CD14-positive monocyte (primary cell): ENCODE measurements at regions not wholly inside any gene's neighbourhood (a gene's known extent, or its start where the extent isn't known, plus 50 kb on each side); places are given as distances from the start of the nearest gene placed in this dataset.

ENCODE experiments used
- DNase-seq, 3 donors: peaks; one replicate each; pipeline ENCODE4 v3.0.0-alpha.2; 2011 to 2022
- H2AFZ ChIP-seq: 2 replicates; pipeline ENCODE4 v1.6.0; 2012; ENCODE audit warnings: mild to moderate bottlenecking, low read depth, low read length, inconsistent platforms; ENCODE audit not compliant: insufficient read depth, poor library complexity, severe bottlenecking
- H3K27ac ChIP-seq, 2 donors: 1 replicate in 1 of 2; 2 replicates in 1 of 2; pipeline ENCODE4 v1.5.1; 2012 to 2013; ENCODE audit warnings: low read length in 2 of 2, control low read depth in 1 of 2, inconsistent platforms in 1 of 2, low read depth in 1 of 2, mild to moderate bottlenecking in 1 of 2
- H3K27me3 ChIP-seq, 2 donors: one replicate each; pipeline versions ENCODE4 v1.6.0 to v1.6.1; 2011 to 2013; ENCODE audit warnings: low read length in 2 of 2; ENCODE audit not compliant: control insufficient read depth in 2 of 2, insufficient read depth in 2 of 2
- H3K36me3 ChIP-seq, 2 donors: replicated peaks in 1 of 2; 1 replicate in 1 of 2; 2 replicates in 1 of 2; pipeline versions ENCODE4 v1.5.1 to v1.6.1; 2012 to 2013; ENCODE audit warnings: low read length in 2 of 2, control low read depth in 1 of 2, inconsistent platforms in 1 of 2, mild to moderate bottlenecking in 1 of 2; ENCODE audit not compliant: insufficient read depth in 2 of 2, control insufficient read depth in 1 of 2
- H3K4me1 ChIP-seq, 2 donors: 1 replicate in 1 of 2; 2 replicates in 1 of 2; pipeline versions ENCODE4 v1.5.1 to v1.6.1; 2012 to 2013; ENCODE audit warnings: low read length in 2 of 2, control low read depth in 1 of 2, inconsistent platforms in 1 of 2, mild to moderate bottlenecking in 1 of 2, moderate library complexity in 1 of 2; ENCODE audit not compliant: insufficient read depth in 2 of 2, control insufficient read depth in 1 of 2
- H3K4me2 ChIP-seq: replicated peaks from 2 replicates; pipeline ENCODE3; 2012; ENCODE audit warnings: low read length, moderate library complexity, mild to moderate bottlenecking; ENCODE audit not compliant: poor library complexity, severe bottlenecking; ENCODE audit errors: extremely low read depth
- H3K4me3 ChIP-seq, 3 experiments: fragments of 200-600 bp in 1 of 3; sonication (generic) in 1 of 3; replicated peaks in 1 of 3; 1 replicate in 2 of 3; 2 replicates in 1 of 3; pipeline ENCODE4 v1.5.1; 2011 to 2013; ENCODE audit warnings: low read length in 3 of 3, mild to moderate bottlenecking in 3 of 3, control low read depth in 2 of 3, low read depth in 2 of 3, inconsistent platforms in 1 of 3, moderate library complexity in 1 of 3
- H3K79me2 ChIP-seq: 2 replicates; pipeline ENCODE4 v1.6.0; 2012; ENCODE audit warnings: mild to moderate bottlenecking, control low read depth, inconsistent platforms, low read length, moderate library complexity; ENCODE audit not compliant: insufficient read depth
- H3K9ac ChIP-seq: 2 replicates; pipeline ENCODE4 v1.6.0; 2017; ENCODE audit warnings: low read length, mild to moderate bottlenecking; ENCODE audit not compliant: insufficient read depth, poor library complexity, severe bottlenecking
- H3K9me3 ChIP-seq, 2 donors: replicated peaks in 1 of 2; 1 replicate in 1 of 2; 2 replicates in 1 of 2; pipeline versions ENCODE4 v1.5.1 to v1.6.1; 2012 to 2013; ENCODE audit warnings: low read length in 2 of 2, control low read depth in 1 of 2; ENCODE audit not compliant: control insufficient read depth in 1 of 2, insufficient read depth in 1 of 2
- H4K20me1 ChIP-seq: 2 replicates; pipeline ENCODE4 v1.6.0; 2012; ENCODE audit warnings: mild to moderate bottlenecking, low read length, control low read depth, moderate library complexity; ENCODE audit not compliant: insufficient read depth
- H3K27ac Mint-ChIP-seq, 7 donors: one replicate each; pipeline ENCODE4 v1.8.0; 2020; ENCODE audit warnings: mild to moderate bottlenecking in 7 of 7, mixed read lengths in 7 of 7, moderate library complexity in 6 of 7, inconsistent platforms in 2 of 7
- H3K27me3 Mint-ChIP-seq, 3 donors: one replicate each; pipeline ENCODE4 v1.8.0; 2021 to 2022; ENCODE audit warnings: low read depth in 3 of 3, mild to moderate bottlenecking in 3 of 3, mixed read lengths in 3 of 3, moderate library complexity in 3 of 3, inconsistent platforms in 1 of 3
- H3K36me3 Mint-ChIP-seq, 2 donors: one replicate each; pipeline ENCODE4 v1.8.0; 2020; ENCODE audit warnings: mixed read lengths in 2 of 2, inconsistent platforms in 1 of 2, mild to moderate bottlenecking in 1 of 2
- H3K4me1 Mint-ChIP-seq: one replicate; pipeline ENCODE4 v1.8.0; 2020; ENCODE audit warnings: mild to moderate bottlenecking, mixed read lengths
- H3K4me3 Mint-ChIP-seq, 2 donors: one replicate each; pipeline ENCODE4 v1.8.0; 2020; ENCODE audit warnings: mild to moderate bottlenecking in 2 of 2, mixed read lengths in 2 of 2, moderate library complexity in 1 of 2
- H3K9me3 Mint-ChIP-seq, 7 donors: one replicate each; pipeline ENCODE4 v1.8.0; 2020 to 2022; ENCODE audit warnings: mixed read lengths in 7 of 7, mild to moderate bottlenecking in 6 of 7, moderate library complexity in 6 of 7, inconsistent platforms in 2 of 7
- WGBS: methylation state at CpG from one replicate; pipeline ENCODE4 v1.1.5; 2013; ENCODE audit warnings: missing lambda C conversion rate; ENCODE audit not compliant: insufficient coverage; 5-methylcytosine and 5-hydroxymethylcytosine counted together
- intact Hi-C, 2 donors: fragments of 100-400 bp; cut with micrococcal nuclease; formaldehyde crosslinking; loops; one replicate each; pipeline versions ENCODE4 v1.15.0 to v1.15.1; 2023
- TF ChIP-seq, protein P1 (sequence below): fragments of 200-600 bp; IDR thresholded peaks from one replicate; pipeline ENCODE4 v1.8.0; 2022; ENCODE audit warnings: antibody characterized with exemption, mild to moderate bottlenecking

DNA sequence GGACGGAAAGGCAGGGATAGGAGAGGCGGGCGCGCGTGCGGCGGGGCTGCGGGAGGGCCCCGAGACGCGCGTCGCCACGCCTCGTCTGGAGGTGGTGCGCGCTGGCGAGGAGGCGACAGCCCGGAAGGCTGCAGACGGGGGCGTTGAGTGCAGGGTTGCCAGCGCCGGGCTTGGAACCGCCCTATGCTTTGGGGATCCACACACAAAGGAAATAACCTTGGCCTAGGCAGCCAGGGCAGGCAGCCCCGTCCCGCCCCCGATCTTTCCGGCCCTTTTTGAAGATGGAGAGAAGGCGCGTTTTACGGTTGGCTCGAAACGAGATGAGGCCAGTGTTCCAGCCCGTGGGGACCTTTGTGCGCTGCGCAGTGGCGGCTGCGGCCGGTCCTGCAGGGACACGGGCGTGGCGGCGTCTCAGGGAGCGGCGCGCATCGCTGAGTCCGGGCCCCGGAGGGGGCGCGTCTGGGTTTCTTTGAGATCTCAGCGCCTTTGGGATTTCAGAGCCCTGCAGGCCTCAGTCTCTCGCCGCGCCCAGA, 50.8 kb upstream of the TRIM2 start:
- Mint-ChIP-seq H3K9me3 (peaks cover 0 to 1% (median 0%) of the 10 kb centered on the region in 7 donors), H3K27ac (peak overlapping the region in 5 of 7 donors; percentile 50 to 85 (median 63)), H3K4me3 (peak overlapping the region; percentile 88 to 95), H3K27me3 (peaks cover 24 to 33% (median 29%) of the 10 kb centered on the region in 3 donors), H3K4me1 (peaks cover 37% of the 10 kb centered on the region), H3K36me3 (no peaks in the 10 kb centered on the region)
- Histone ChIP-seq H3K27me3 (peaks cover 2 to 7% of the 10 kb centered on the region in 2 donors), H3K4me2 (peak overlapping the region; percentile 90), H4K20me1 (no peaks in the 10 kb centered on the region), H2AFZ (peak overlapping the region; percentile 87), H3K36me3 (no peaks in the 10 kb centered on the region), H3K4me1 (peaks cover 32 to 38% of the 10 kb centered on the region in 2 donors), H3K9me3 (no peaks in the 10 kb centered on the region), H3K9ac (peak overlapping the region; percentile 55), H3K27ac (no peak overlapping the region), H3K4me3 (peak overlapping the region; percentile 28 to 78 (median 47)), H3K79me2 (no peaks in the 10 kb centered on the region)
- peak; percentile 52 to 58 (median 56) for DNase-seq
- 0% methylated on average over 50 of the region's 56 CpGs for WGBS
- TF ChIP-seq, protein P1, sequence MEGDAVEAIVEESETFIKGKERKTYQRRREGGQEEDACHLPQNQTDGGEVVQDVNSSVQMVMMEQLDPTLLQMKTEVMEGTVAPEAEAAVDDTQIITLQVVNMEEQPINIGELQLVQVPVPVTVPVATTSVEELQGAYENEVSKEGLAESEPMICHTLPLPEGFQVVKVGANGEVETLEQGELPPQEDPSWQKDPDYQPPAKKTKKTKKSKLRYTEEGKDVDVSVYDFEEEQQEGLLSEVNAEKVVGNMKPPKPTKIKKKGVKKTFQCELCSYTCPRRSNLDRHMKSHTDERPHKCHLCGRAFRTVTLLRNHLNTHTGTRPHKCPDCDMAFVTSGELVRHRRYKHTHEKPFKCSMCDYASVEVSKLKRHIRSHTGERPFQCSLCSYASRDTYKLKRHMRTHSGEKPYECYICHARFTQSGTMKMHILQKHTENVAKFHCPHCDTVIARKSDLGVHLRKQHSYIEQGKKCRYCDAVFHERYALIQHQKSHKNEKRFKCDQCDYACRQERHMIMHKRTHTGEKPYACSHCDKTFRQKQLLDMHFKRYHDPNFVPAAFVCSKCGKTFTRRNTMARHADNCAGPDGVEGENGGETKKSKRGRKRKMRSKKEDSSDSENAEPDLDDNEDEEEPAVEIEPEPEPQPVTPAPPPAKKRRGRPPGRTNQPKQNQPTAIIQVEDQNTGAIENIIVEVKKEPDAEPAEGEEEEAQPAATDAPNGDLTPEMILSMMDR, result peak; percentile 4
- intact Hi-C loops, result loop anchor here in 1 of 2 donors (10.0 kb wide), 1 partner anchor 191 kb away; the partner anchor contains the start of gene MND1

DNA sequence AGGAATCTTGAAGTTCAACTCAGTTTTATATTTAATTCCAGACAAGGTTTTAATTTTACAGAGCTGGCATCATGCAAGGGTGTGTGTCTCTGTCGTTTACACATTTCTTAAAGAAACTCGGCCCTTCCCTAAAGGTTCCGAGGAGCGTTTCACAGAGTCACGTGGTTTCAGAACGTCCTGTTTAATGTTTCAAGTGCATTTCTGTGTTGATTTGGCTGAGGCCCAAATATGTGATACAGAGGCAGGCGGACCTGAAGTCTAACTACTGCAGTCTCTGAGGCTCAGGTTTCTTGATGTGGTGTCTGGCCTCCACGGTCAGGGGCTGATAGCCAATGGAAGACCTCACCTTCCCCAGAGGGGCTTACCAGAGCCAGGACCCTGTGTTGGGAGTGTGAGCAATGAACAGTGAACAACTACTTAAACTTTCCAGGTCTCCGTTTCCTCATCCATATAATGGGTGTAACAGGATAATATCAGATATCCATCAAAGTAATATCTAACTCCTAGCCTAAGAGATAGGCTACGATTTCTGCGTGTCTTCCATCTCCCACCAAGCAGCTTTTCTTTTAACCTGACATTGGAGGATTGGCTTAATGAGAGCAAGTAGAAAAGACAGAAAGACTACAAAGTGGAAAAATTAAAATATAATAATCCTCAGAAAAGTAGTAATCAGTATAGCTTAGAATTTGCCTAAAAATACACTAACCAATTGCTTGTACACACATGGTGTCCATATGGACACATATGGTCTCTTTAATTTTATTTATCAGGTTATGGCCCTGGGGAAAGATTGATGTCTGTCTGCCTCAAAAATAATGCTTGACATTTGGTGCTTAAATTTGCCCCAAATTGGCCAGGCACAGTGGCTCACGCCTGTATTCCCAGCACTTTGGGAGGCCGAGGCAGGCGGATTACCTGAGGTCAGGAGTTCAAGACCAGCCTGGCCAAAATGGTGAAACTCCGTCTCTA, 50.0 kb upstream of the TRIM2 start:
- Mint-ChIP-seq H3K36me3 (no peaks in the 10 kb centered on the region), H3K4me3 (peak overlapping the region; percentile 88 to 95), H3K4me1 (peaks cover 37% of the 10 kb centered on the region), H3K9me3 (peaks cover 0 to 1% (median 0%) of the 10 kb centered on the region in 7 donors), H3K27ac (peak overlapping the region in 2 of 7 donors; percentile 31 to 68), H3K27me3 (peaks cover 22 to 34% (median 29%) of the 10 kb centered on the region in 3 donors)
- 40% methylated on average over 10 of the region's 15 CpGs for WGBS
- H3K4me3 ChIP-seq, result peak overlapping the region; percentile 28 to 78 (median 47)
- no peaks in the 10 kb centered on the region for H3K9me3 ChIP-seq
- H3K27ac ChIP-seq, result no peak overlapping the region
- H3K9ac ChIP-seq, result no peak overlapping the region
- peak overlapping the region; percentile 90 for H3K4me2 ChIP-seq
- peaks cover 2 to 7% of the 10 kb centered on the region in 2 donors for H3K27me3 ChIP-seq
- TF ChIP-seq, protein P1, result no peak
- peak overlapping the region; percentile 87 for H2AFZ ChIP-seq
- intact Hi-C loops, result loop anchor here in 1 of 2 donors (10.0 kb wide), 1 partner anchor 191 kb away; the partner anchor contains the start of gene MND1
- peak; percentile 58 to 79 (median 68) for DNase-seq
- H3K79me2 ChIP-seq, result no peaks in the 10 kb centered on the region
- no peaks in the 10 kb centered on the region for H4K20me1 ChIP-seq
- H3K36me3 ChIP-seq, result no peaks in the 10 kb centered on the region
- peaks cover 32 to 38% of the 10 kb centered on the region in 2 donors for H3K4me1 ChIP-seq
